ENCODE measurements at regions not wholly inside any gene's neighbourhood (a gene's known extent, or its start where the extent isn't known, plus 50 kb on each side); places are given as distances from the start of the nearest gene placed in this dataset.

- TF ChIP-seq CTCF (IDR thresholded peaks at IDR 0.05; ENCODE audit: poor library complexity, severe bottlenecking): no peak
- Histone ChIP-seq H3K27me3 (ENCODE audit: insufficient read depth, poor library complexity, severe bottlenecking) (no peaks in the 10 kb centered on the region), H3K36me3 (ENCODE audit: low read depth) (no peaks in the 10 kb centered on the region), H3K4me3 (ENCODE audit: severe bottlenecking) (no peak overlapping the region), H3K27ac (ENCODE audit: poor library complexity, severe bottlenecking) (no peak overlapping the region), H3K4me1 (ENCODE audit: insufficient read depth, poor library complexity, severe bottlenecking) (no peaks in the 10 kb centered on the region), H3K9me3 (ENCODE audit: severe bottlenecking) (no peaks in the 10 kb centered on the region)
- ATAC-seq (ENCODE audit: low read depth) (no peak), DNase-seq (ENCODE audit: low spot score) (no peak)
Observed at GRCh38 chr2:5562865-5563264, 129.3 kb upstream of the SOX11 start.

GRCh38 chr2:5563411-5563810 lies 128.8 kb upstream of the SOX11 start:
- no peak for TF ChIP-seq CTCF (IDR thresholded peaks at IDR 0.05; ENCODE audit: poor library complexity, severe bottlenecking)
- Histone ChIP-seq H3K9me3 (ENCODE audit: severe bottlenecking) (no peaks in the 10 kb centered on the region), H3K27ac (ENCODE audit: poor library complexity, severe bottlenecking) (no peak overlapping the region), H3K27me3 (ENCODE audit: insufficient read depth, poor library complexity, severe bottlenecking) (no peaks in the 10 kb centered on the region), H3K4me1 (ENCODE audit: insufficient read depth, poor library complexity, severe bottlenecking) (no peaks in the 10 kb centered on the region), H3K4me3 (ENCODE audit: severe bottlenecking) (no peak overlapping the region), H3K36me3 (ENCODE audit: low read depth) (no peaks in the 10 kb centered on the region)
- DNase-seq (ENCODE audit: low spot score) (no peak), ATAC-seq (ENCODE audit: low read depth) (no peak)

- Histone ChIP-seq H3K9me3 (ENCODE audit: severe bottlenecking) (no peaks in the 10 kb centered on the region), H3K27ac (ENCODE audit: poor library complexity, severe bottlenecking) (no peak overlapping the region), H3K4me1 (ENCODE audit: insufficient read depth, poor library complexity, severe bottlenecking) (no peaks in the 10 kb centered on the region), H3K4me3 (ENCODE audit: severe bottlenecking) (no peak overlapping the region), H3K36me3 (ENCODE audit: low read depth) (no peaks in the 10 kb centered on the region), H3K27me3 (ENCODE audit: insufficient read depth, poor library complexity, severe bottlenecking) (no peaks in the 10 kb centered on the region)
- DNase-seq (ENCODE audit: low spot score) (no peak), ATAC-seq (ENCODE audit: low read depth) (no peak)
- TF ChIP-seq CTCF (IDR thresholded peaks at IDR 0.05; ENCODE audit: poor library complexity, severe bottlenecking): no peak
Observed at GRCh38 chr2:5569256-5569655, 122.9 kb upstream of the SOX11 start.

- H3K4me3 ChIP-seq (ENCODE audit: severe bottlenecking): no peak overlapping the region
- DNase-seq (ENCODE audit: low spot score) (no peak), ATAC-seq (ENCODE audit: low read depth) (no peak)
- H3K9me3 ChIP-seq (ENCODE audit: severe bottlenecking): peaks cover 3% of the 10 kb centered on the region
- no peak for TF ChIP-seq CTCF (IDR thresholded peaks at IDR 0.05; ENCODE audit: poor library complexity, severe bottlenecking)
- H3K36me3 ChIP-seq (ENCODE audit: low read depth): no peaks in the 10 kb centered on the region
- no peaks in the 10 kb centered on the region for H3K4me1 ChIP-seq (ENCODE audit: insufficient read depth, poor library complexity, severe bottlenecking)
- H3K27ac ChIP-seq (ENCODE audit: poor library complexity, severe bottlenecking): no peak overlapping the region
- H3K27me3 ChIP-seq (ENCODE audit: insufficient read depth, poor library complexity, severe bottlenecking): peaks cover 3% of the 10 kb centered on the region
Observed at GRCh38 chr2:5576015-5576414, 116.2 kb upstream of the SOX11 start.

GRCh38 chr2:5587766-5588165 lies 104.4 kb upstream of the SOX11 start:
- Histone ChIP-seq H3K4me1 (ENCODE audit: insufficient read depth, poor library complexity, severe bottlenecking) (no peaks in the 10 kb centered on the region), H3K36me3 (ENCODE audit: low read depth) (no peaks in the 10 kb centered on the region), H3K27ac (ENCODE audit: poor library complexity, severe bottlenecking) (no peak overlapping the region), H3K9me3 (ENCODE audit: severe bottlenecking) (no peaks in the 10 kb centered on the region), H3K27me3 (ENCODE audit: insufficient read depth, poor library complexity, severe bottlenecking) (no peaks in the 10 kb centered on the region), H3K4me3 (ENCODE audit: severe bottlenecking) (no peak overlapping the region)
- ATAC-seq (ENCODE audit: low read depth): no peak
- no peak for TF ChIP-seq CTCF (IDR thresholded peaks at IDR 0.05; ENCODE audit: poor library complexity, severe bottlenecking)
- DNase-seq (ENCODE audit: low spot score): no peak
